ENCODE measurements at regions not wholly inside any gene's neighbourhood (a gene's known extent, or its start where the extent isn't known, plus 50 kb on each side); places are given as distances from the start of the nearest gene placed in this dataset.

DNA sequence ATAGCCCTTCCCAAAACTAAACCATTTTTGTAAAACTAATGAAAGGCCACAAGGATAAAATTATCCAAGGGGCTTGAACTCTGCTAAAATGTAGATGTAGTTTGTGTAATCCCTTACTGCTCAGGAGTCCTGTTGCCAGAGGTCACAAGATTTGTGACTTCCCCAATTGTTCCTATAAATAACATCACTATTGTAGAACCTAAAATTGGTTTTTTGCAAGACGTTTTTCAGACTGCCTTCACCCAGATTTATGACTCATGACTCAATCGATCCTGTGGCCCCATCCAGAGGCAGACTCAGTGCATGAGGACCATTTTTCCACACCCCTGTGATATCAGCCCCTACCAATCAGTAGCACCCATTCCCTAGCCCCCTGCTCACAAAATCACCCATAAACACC is 61.5 kb upstream of the RASSF8 start:
- POLR2A ChIA-PET, result no interaction called here
- ATAC-seq (no peak), DNase-seq (ENCODE audit: low spot score) (no peak)
- H3K4me1 Mint-ChIP-seq, result no peaks in the 10 kb centered on the region
- CTCF ChIA-PET, result no interaction called here
- H3K4me3 Mint-ChIP-seq, result no peak overlapping the region
- peaks cover 2% of the 10 kb centered on the region; the same call in 1 of the 2 replicates for H3K27me3 Mint-ChIP-seq (ENCODE audit: low read depth)
- H3K9me3 Mint-ChIP-seq, result peaks cover 32% of the 10 kb centered on the region
- TF ChIP-seq TP53 (CRISPR knock-in tag; IDR thresholded peaks at IDR 0.05) (no peak), HMGXB4 (CRISPR knock-in tag; IDR thresholded peaks at IDR 0.05) (no peak), PRRX2 (CRISPR knock-in tag; IDR thresholded peaks at IDR 0.05) (no peak), RORB (CRISPR knock-in tag; IDR thresholded peaks at IDR 0.05) (no peak), MYBL2 (CRISPR knock-in tag; IDR thresholded peaks at IDR 0.05) (no peak), NFYB (CRISPR knock-in tag; conservative IDR thresholded peaks at IDR 0.05; ENCODE audit: low read depth) (no peak), ZNF263 (CRISPR knock-in tag; IDR thresholded peaks at IDR 0.05; ENCODE audit: low read depth) (no peak), ZNF532 (CRISPR knock-in tag; IDR thresholded peaks at IDR 0.05; ENCODE audit: borderline replicate concordance) (no peak), ZNF396 (CRISPR knock-in tag; IDR thresholded peaks at IDR 0.05; ENCODE audit: borderline replicate concordance) (no peak), ZNF121 (CRISPR knock-in tag; IDR thresholded peaks at IDR 0.05) (no peak), HMGA2 (CRISPR knock-in tag; IDR thresholded peaks at IDR 0.05) (no peak), TEAD4 (CRISPR knock-in tag; IDR thresholded peaks at IDR 0.05) (no peak), SP1 (CRISPR knock-in tag; conservative IDR thresholded peaks at IDR 0.05) (no peak), CREB1 (CRISPR knock-in tag; IDR thresholded peaks at IDR 0.05) (no peak), ZNF423 (CRISPR knock-in tag; IDR thresholded peaks at IDR 0.05) (no peak), CREM (CRISPR knock-in tag; IDR thresholded peaks at IDR 0.05) (no peak), ZNF138 (CRISPR knock-in tag; conservative IDR thresholded peaks at IDR 0.05) (no peak), FOXP1 (CRISPR knock-in tag; IDR thresholded peaks at IDR 0.05; ENCODE audit: borderline replicate concordance) (no peak)
- TF ChIP-seq, protein P1, sequence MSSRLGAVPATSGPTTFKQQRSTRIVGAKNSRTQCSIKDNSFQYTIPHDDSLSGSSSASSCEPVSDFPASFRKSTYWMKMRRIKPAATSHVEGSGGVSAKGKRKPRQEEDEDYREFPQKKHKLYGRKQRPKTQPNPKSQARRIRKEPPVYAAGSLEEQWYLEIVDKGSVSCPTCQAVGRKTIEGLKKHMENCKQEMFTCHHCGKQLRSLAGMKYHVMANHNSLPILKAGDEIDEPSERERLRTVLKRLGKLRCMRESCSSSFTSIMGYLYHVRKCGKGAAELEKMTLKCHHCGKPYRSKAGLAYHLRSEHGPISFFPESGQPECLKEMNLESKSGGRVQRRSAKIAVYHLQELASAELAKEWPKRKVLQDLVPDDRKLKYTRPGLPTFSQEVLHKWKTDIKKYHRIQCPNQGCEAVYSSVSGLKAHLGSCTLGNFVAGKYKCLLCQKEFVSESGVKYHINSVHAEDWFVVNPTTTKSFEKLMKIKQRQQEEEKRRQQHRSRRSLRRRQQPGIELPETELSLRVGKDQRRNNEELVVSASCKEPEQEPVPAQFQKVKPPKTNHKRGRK (CRISPR knock-in tag; IDR thresholded peaks at IDR 0.05; ENCODE audit: borderline replicate concordance), result no peak
- TF ChIP-seq, protein P2, sequence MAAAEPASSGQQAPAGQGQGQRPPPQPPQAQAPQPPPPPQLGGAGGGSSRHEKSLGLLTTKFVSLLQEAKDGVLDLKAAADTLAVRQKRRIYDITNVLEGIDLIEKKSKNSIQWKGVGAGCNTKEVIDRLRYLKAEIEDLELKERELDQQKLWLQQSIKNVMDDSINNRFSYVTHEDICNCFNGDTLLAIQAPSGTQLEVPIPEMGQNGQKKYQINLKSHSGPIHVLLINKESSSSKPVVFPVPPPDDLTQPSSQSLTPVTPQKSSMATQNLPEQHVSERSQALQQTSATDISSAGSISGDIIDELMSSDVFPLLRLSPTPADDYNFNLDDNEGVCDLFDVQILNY (CRISPR knock-in tag; IDR thresholded peaks at IDR 0.05), result no peak
- peaks cover 11% of the 10 kb centered on the region for H3K36me3 Mint-ChIP-seq
- no peak overlapping the region for H3K27ac Mint-ChIP-seq
